Natural killer cell (primary cell): ENCODE measurements at regions not wholly inside any gene's neighbourhood (a gene's known extent, or its start where the extent isn't known, plus 50 kb on each side); places are given as distances from the start of the nearest gene placed in this dataset.

ENCODE experiments used
- ATAC-seq, 3 donors: fragments of 150-1000 bp in 2 of 3; fragments of 200-7000 bp in 1 of 3; cut with Tn5 transposase; 1 replicate in 1 of 3; 2 replicates in 2 of 3; pipeline ENCODE4 v1.10.0; 2021; ENCODE audit warnings: mild to moderate bottlenecking in 2 of 3, moderate library complexity in 2 of 3
- DNase-seq, 2 donors: peaks; one replicate each; pipeline versions ENCODE4 v3.0.0 to v3.0.0-alpha.2; 2013 to 2021; ENCODE audit warnings: mixed read lengths in 1 of 2
- H3K27ac ChIP-seq: one replicate; pipeline ENCODE4 v1.5.1; 2013; ENCODE audit warnings: mild to moderate bottlenecking, low read length
- H3K27me3 ChIP-seq: one replicate; pipeline ENCODE4 v1.6.1; 2013; ENCODE audit warnings: low read length; ENCODE audit not compliant: control insufficient read depth, insufficient read depth
- H3K36me3 ChIP-seq: one replicate; pipeline ENCODE4 v1.6.1; 2013; ENCODE audit warnings: low read length; ENCODE audit not compliant: control insufficient read depth, insufficient read depth
- H3K4me1 ChIP-seq: one replicate; pipeline ENCODE4 v1.6.1; 2013; ENCODE audit warnings: low read length; ENCODE audit not compliant: control insufficient read depth, insufficient read depth
- H3K4me3 ChIP-seq: one replicate; pipeline ENCODE4 v1.5.1; 2013; ENCODE audit warnings: low read length
- H3K9me3 ChIP-seq: one replicate; pipeline ENCODE4 v1.6.1; 2013; ENCODE audit warnings: low read length; ENCODE audit not compliant: control insufficient read depth, insufficient read depth
- H3K27ac Mint-ChIP-seq, 2 donors: one replicate each; pipeline ENCODE4 v1.8.0; 2022; ENCODE audit warnings: mild to moderate bottlenecking in 2 of 2, mixed read lengths in 2 of 2, moderate library complexity in 1 of 2
- H3K27me3 Mint-ChIP-seq, 2 donors: one replicate each; pipeline ENCODE4 v1.8.0; 2022; ENCODE audit warnings: low read depth in 2 of 2, mixed read lengths in 2 of 2
- H3K36me3 Mint-ChIP-seq: one replicate; pipeline ENCODE4 v1.8.0; 2022; ENCODE audit warnings: mixed read lengths
- H3K4me1 Mint-ChIP-seq, 2 donors: one replicate each; pipeline ENCODE4 v1.8.0; 2022; ENCODE audit warnings: mixed read lengths in 2 of 2
- H3K4me3 Mint-ChIP-seq: one replicate; pipeline ENCODE4 v1.8.0; 2022; ENCODE audit warnings: mild to moderate bottlenecking, moderate library complexity, mixed read lengths
- H3K9me3 Mint-ChIP-seq, 2 donors: one replicate each; pipeline ENCODE4 v1.8.0; 2022; ENCODE audit warnings: mixed read lengths in 2 of 2
- WGBS: methylation state at CpG from one replicate; pipeline ENCODE4 v1.1.7; 2013; ENCODE audit warnings: missing lambda C conversion rate; ENCODE audit not compliant: insufficient coverage; 5-methylcytosine and 5-hydroxymethylcytosine counted together
- intact Hi-C: fragments of 100-400 bp; cut with micrococcal nuclease; formaldehyde crosslinking; loops from one replicate; pipeline ENCODE4 v1.14.2; 2022
- TF ChIP-seq, protein P1 (sequence below): fragments of 200-600 bp; IDR thresholded peaks from one replicate; pipeline ENCODE4 v1.8.0; 2022; ENCODE audit warnings: antibody characterized with exemption

DNA sequence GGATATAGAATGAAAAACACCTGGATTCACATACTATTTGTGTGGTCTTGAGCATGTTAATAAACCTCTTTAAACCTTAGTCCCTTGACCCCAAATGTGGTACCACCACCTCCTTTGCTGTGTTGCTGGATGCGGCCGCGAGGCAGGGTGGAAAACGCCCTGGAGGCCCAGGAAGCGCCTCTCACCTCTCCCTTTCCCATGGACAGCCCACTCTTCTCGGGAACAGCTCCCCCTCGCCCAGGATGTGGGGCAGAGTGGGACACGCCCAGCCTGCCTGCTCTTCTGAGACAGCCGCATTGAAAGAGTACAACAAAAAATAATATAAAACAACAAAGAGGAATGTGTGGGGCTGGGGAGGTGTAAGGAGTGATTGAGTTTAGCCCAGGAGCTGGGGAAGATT lies 549.0 kb upstream of the ID2 start:
- H3K27ac ChIP-seq, result no peak overlapping the region
- H3K9me3 ChIP-seq, result no peaks in the 10 kb centered on the region
- H3K27me3 ChIP-seq, result no peaks in the 10 kb centered on the region
- H3K36me3 ChIP-seq, result no peaks in the 10 kb centered on the region
- intact Hi-C loops, result no loop called here
- Mint-ChIP-seq H3K27ac (peak overlapping the region in 1 of 2 donors; percentile 1), H3K4me3 (no peak overlapping the region), H3K4me1 (peaks cover 32 to 33% of the 10 kb centered on the region in 2 donors), H3K9me3 (no peaks in the 10 kb centered on the region), H3K36me3 (peaks cover under 1% of the 10 kb centered on the region), H3K27me3 (no peaks in the 10 kb centered on the region)
- H3K4me3 ChIP-seq, result no peak overlapping the region
- TF ChIP-seq, protein P1, sequence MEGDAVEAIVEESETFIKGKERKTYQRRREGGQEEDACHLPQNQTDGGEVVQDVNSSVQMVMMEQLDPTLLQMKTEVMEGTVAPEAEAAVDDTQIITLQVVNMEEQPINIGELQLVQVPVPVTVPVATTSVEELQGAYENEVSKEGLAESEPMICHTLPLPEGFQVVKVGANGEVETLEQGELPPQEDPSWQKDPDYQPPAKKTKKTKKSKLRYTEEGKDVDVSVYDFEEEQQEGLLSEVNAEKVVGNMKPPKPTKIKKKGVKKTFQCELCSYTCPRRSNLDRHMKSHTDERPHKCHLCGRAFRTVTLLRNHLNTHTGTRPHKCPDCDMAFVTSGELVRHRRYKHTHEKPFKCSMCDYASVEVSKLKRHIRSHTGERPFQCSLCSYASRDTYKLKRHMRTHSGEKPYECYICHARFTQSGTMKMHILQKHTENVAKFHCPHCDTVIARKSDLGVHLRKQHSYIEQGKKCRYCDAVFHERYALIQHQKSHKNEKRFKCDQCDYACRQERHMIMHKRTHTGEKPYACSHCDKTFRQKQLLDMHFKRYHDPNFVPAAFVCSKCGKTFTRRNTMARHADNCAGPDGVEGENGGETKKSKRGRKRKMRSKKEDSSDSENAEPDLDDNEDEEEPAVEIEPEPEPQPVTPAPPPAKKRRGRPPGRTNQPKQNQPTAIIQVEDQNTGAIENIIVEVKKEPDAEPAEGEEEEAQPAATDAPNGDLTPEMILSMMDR, result no peak
- ATAC-seq (no peak), DNase-seq (no peak)
- 82% methylated on average over 8 of the region's 9 CpGs for WGBS
- H3K4me1 ChIP-seq, result peaks cover 6% of the 10 kb centered on the region

DNA sequence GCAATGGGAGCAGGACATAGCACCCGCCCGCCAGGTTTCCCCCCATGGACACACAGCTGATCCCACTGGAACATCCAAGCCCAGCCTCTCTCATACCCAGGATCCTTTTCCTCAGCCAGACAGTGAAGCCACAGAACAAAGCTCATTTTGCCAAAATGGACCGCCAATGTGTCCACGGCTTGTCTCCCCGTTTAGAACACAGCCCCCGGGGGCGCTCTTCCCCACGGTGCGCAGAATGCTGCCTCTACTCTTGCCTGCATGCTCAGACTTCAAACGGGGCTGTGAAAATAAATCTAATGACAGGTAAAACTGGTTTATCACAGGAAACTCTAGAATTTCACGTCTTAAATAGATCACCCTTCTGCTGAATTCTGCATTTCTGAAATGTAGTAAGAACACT lies 548.5 kb upstream of the ID2 start:
- Histone ChIP-seq H3K4me3 (no peak overlapping the region), H3K9me3 (no peaks in the 10 kb centered on the region), H3K4me1 (peaks cover 6% of the 10 kb centered on the region), H3K36me3 (no peaks in the 10 kb centered on the region), H3K27me3 (no peaks in the 10 kb centered on the region), H3K27ac (no peak overlapping the region)
- TF ChIP-seq, protein P1, result no peak
- Mint-ChIP-seq H3K36me3 (no peaks in the 10 kb centered on the region), H3K9me3 (no peaks in the 10 kb centered on the region), H3K27me3 (no peaks in the 10 kb centered on the region), H3K4me1 (peaks cover 33 to 35% of the 10 kb centered on the region in 2 donors), H3K4me3 (no peak overlapping the region), H3K27ac (peak overlapping the region in 1 of 2 donors; percentile 1)
- ATAC-seq (no peak), DNase-seq (no peak)
- WGBS, result 83% methylated on average over 11 of the region's 11 CpGs
- intact Hi-C loops, result no loop called here

DNA sequence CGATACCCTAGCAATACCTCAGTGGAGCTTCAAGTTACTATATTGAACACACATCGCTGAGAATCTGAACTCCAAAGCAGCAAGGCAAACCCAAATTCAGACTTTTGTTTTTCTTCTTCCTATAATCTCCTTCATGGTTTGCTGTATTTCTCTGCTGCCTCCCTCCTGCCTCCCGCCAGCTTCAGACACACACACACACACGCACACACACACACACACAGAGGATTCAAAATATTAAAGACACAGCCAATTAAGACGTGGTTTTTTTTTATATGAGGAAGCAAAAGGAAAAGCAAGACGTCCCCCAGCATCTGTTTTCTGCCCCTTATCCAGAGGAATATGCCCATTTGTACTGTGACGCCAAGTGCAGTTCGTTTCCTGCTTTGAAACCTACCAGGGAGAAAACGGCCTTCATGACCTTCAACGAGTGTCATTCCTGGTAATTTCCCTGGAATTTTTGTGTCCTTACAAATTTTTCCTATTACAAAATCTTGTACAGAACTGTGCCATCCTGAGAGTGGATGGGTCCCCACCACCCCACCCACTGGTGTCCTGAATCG lies 547.9 kb upstream of the ID2 start:
- peak overlapping the region in 1 of 2 donors; percentile 1 for H3K27ac Mint-ChIP-seq
- peaks cover 0 to 2% of the 10 kb centered on the region in 2 donors for H3K9me3 Mint-ChIP-seq
- Histone ChIP-seq H3K4me3 (no peak overlapping the region), H3K27me3 (no peaks in the 10 kb centered on the region), H3K27ac (no peak overlapping the region), H3K9me3 (no peaks in the 10 kb centered on the region), H3K4me1 (peaks cover 6% of the 10 kb centered on the region), H3K36me3 (no peaks in the 10 kb centered on the region)
- no peak for DNase-seq
- TF ChIP-seq, protein P1, result no peak
- no peak overlapping the region for H3K4me3 Mint-ChIP-seq
- ATAC-seq, result no peak
- intact Hi-C loops, result no loop called here
- WGBS, result 85% methylated on average over 10 of the region's 11 CpGs
- peaks cover 35 to 36% of the 10 kb centered on the region in 2 donors for H3K4me1 Mint-ChIP-seq
- no peaks in the 10 kb centered on the region for H3K36me3 Mint-ChIP-seq
- no peaks in the 10 kb centered on the region for H3K27me3 Mint-ChIP-seq

DNA sequence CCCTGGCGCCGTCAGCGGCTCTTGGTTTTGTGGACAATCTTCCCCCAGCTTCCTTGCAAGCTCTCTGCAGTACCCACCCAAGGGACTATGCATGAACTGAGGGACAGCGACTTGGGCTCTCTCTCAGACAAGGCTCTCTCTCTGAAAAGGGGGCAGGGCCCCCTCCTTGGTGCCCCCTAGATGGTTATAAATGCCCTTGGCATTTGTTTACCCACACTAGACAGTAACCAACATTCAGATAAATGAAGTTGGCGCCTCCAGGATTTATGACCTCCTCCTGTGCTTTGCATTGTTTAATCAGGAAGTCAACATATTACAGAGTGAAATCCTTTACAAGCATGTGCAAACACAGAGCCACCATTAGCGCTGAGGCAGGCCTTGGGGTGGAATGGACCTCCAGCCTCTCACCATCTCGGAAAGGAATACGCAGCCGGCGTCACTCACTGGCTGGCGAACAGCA lies 547.4 kb upstream of the ID2 start:
- H3K27me3 Mint-ChIP-seq, result no peaks in the 10 kb centered on the region
- TF ChIP-seq, protein P1, result no peak
- Histone ChIP-seq H3K36me3 (no peaks in the 10 kb centered on the region), H3K4me1 (peaks cover 6% of the 10 kb centered on the region), H3K4me3 (no peak overlapping the region), H3K27me3 (no peaks in the 10 kb centered on the region), H3K27ac (no peak overlapping the region), H3K9me3 (no peaks in the 10 kb centered on the region)
- WGBS, result 91% methylated on average over 10 of the region's 11 CpGs
- no peak overlapping the region for H3K4me3 Mint-ChIP-seq
- peaks cover 0 to 2% of the 10 kb centered on the region in 2 donors for H3K9me3 Mint-ChIP-seq
- H3K36me3 Mint-ChIP-seq, result no peaks in the 10 kb centered on the region
- peak overlapping the region in 1 of 2 donors; percentile 44 for H3K27ac Mint-ChIP-seq
- intact Hi-C loops, result no loop called here
- H3K4me1 Mint-ChIP-seq, result peaks cover 40 to 41% of the 10 kb centered on the region in 2 donors
- ATAC-seq, result no peak
- no peak for DNase-seq
